NCI-H1105 treated with DMSO at 0.1 percent for 48 hours (cell line): ENCODE measurements at regions not wholly inside any gene's neighbourhood (a gene's known extent, or its start where the extent isn't known, plus 50 kb on each side); places are given as distances from the start of the nearest gene placed in this dataset.
A peak's percentile ranks its signal among the peaks of the same experiment; 100 is the strongest.

Source experiments
- DNase-seq: peaks from one replicate; lab custom pipeline; 2025; lab: John Stamatoyannopoulos, UW

DNA sequence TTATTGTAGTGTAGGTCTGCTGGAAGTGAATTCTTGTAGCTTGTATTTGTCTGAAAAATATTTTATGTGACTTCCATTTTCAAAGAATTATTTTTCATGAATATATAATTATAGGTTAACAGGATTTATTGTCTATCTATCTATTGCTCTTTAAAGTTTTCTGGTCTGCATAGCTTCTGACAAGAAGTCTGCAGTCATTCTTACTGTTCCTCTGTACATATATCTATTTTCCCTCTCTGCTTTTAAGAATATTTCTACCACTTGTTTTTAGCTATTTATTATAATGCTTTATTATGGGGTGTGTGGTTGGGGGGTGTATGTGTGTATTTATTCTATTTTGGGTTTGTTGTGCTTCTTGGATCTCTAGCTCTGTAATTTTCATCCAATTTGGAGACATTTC, 77.4 kb downstream of the ETS2 start:
- DNase-seq: no peak

DNA sequence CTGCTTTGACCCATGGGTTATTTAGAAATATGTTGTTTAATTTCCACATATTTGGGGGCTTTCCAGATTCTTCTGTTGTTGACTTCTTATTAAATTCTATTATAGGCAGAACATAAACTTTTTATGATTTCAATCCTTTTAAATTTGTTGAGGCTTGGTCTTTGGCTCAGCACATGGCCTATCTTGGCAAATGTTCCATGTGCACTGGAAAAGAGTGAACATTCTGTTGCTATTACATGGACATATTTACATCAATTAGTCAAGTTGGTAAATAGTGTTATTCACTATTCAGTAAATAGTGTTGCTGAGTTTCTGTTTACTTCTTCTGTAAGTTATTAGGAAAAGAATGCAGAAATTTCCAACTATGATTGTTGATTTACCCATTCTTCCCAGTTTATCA, 75.4 kb downstream of the ETS2 start:
- no peak for DNase-seq

DNA sequence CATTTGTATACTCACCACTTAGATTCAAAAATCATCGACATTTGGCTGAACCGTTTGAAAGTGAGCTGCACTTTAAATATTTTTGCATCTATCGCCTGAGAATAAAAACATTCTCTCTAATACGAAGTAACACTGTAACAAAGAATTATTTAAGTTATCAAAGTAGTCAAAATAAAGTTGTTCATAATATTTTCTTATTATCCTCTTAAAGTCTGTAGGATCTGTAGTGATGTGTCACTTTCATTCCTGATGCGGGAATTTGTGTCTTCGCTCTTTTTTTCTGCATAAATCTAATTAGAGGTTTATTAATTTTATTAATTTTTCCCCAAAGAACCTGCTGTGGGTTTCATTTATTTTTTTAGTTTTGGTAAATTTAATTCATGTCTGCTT, 74.8 kb downstream of the ETS2 start:
- no peak for DNase-seq

DNA sequence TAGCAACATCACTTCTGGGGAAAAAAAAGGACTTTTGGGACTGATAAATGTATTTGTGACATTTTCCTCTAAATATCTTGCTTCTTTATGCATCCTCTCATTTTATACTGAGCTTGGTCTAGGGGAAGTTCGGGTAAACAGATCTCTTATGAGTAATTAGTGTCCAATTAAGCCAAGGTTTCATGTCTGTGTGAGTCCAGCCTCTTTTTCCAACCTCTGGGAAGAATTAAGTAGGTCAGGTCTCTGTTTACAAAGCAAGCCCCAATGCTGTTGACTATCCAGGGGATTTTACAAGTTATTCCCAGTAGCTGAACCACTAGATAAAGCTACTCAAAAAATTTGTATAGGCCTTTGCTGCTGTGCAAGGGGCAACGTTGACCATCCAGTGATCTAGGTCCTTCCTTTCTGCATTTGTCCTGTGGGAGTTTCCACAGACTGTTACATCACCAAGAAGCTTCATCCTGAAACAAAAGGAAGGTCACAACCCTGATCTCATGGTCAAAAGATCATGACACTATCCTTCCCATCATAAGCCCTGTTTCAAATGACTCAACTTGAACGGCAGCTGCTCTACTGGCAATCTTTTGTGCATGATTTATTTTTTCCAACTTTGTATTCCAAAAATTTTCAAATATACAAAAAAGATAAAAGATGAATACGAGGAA, 74.3 kb downstream of the ETS2 start:
- DNase-seq: peak; percentile 15

DNA sequence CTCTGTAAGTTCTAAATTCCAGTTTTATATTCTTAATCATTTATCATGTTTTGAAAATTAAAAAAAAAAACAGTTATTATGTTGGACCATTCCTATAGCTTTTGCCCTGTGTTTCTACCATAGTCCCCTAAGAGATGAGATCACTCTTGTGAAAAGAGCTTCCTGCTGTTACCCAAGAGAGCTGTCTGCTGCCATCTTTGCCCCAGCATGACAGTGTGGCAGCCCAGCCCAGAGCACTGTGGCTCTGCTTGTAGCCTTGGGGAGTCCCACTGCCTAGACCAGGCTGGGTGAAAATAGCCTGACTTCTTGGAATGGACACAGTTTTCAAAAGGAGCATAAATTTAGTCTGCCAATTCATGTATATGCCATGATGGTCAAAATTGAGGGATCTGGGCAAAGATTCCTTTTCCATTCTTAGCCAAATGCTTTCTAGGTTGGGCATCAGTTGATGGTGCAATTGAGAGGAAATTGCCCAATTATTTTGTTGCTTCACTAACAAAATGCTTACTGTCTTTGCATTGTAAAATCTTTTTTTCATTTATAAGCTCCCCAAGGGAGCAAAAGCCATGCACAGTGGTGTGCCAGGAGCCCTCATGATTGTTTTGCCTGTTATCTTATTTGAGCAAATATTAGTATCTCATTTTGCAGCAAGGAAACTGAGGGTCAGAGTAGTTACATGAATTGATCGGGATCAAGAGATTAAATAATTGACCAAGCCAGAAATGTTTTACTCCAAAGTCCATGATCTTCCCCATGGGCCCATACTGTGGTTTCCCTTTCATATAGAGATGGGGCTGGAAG, 72.8 kb downstream of the ETS2 start:
- no peak for DNase-seq

DNA sequence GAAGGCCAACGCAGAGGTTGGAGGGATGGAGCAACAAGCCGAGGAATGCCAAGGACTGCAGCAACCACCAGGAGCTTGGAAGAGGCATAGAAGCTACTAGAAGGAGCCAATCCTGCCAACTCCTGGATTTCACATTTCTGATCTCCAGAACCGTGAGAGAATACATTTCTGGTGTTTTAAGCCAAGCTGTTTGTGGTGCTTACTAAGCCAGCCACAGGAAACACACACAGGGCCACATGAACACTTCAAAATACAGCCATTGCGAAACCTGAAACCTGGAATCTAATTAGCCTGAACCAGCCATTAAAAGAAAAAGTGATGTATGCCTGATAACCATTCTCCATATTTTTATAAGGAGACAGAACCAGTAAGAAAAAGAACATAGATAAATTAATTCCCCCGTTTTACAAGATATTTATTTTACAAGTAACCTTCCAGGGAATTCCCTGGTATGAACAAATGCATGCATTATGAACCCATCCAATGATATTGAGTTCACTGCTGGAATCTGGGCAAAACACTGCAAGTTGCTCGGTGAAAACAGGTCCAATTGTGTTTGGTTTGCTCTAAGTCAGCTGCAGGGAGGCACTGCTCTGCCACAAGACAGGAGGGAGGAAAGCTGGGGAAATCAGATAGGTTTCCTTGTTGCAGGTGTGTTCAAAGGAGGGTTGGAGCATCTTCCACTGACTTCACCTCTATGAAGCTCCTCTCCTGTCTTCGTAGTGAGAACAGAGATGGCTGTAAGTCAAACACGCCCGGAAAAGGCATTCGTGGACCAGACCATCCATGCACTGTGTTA, 70.2 kb downstream of the ETS2 start:
- DNase-seq: no peak
